Small intestine (tissue), 7 donors: ENCODE measurements at regions not wholly inside any gene's neighbourhood (a gene's known extent, or its start where the extent isn't known, plus 50 kb on each side); places are given as distances from the start of the nearest gene placed in this dataset.

Experiments
- DNase-seq, 2 donors: peaks; one replicate each; pipeline versions ENCODE4 v3.0.0 to v3.0.0-alpha.2; 2013
- FAIRE-seq: peaks from 2 replicates; lab custom pipeline; 2012; peaks lifted over from hg19 to GRCh38; lab: Jason Lieb, UNC
- H3K27ac ChIP-seq, 3 donors: one replicate each; pipeline ENCODE4 v1.5.1; 2013; ENCODE audit warnings: low read length in 2 of 3, mild to moderate bottlenecking in 2 of 3, control low read depth in 1 of 3, inconsistent platforms in 1 of 3, low read depth in 1 of 3, moderate library complexity in 1 of 3
- H3K27me3 ChIP-seq, 3 donors: one replicate each; pipeline ENCODE4 v1.6.1; 2013; ENCODE audit warnings: low read length in 3 of 3, inconsistent platforms in 1 of 3; ENCODE audit not compliant: control insufficient read depth in 3 of 3, insufficient read depth in 3 of 3
- H3K36me3 ChIP-seq, 3 donors: one replicate each; pipeline ENCODE4 v1.6.1; 2013; ENCODE audit warnings: low read length in 3 of 3, inconsistent platforms in 1 of 3, low read depth in 1 of 3, mild to moderate bottlenecking in 1 of 3, moderate library complexity in 1 of 3; ENCODE audit not compliant: control insufficient read depth in 3 of 3, insufficient read depth in 2 of 3
- H3K4me1 ChIP-seq, 3 donors: one replicate each; pipeline ENCODE4 v1.6.1; 2013; ENCODE audit warnings: low read length in 2 of 3, inconsistent platforms in 1 of 3, low read depth in 1 of 3, mild to moderate bottlenecking in 1 of 3, moderate library complexity in 1 of 3; ENCODE audit not compliant: control insufficient read depth in 3 of 3, insufficient read depth in 2 of 3
- H3K4me3 ChIP-seq, 3 donors: one replicate each; pipeline ENCODE4 v1.5.1; 2013; ENCODE audit warnings: low read length in 3 of 3, control low read depth in 1 of 3, inconsistent platforms in 1 of 3, low read depth in 1 of 3, mild to moderate bottlenecking in 1 of 3, moderate library complexity in 1 of 3
- H3K9me3 ChIP-seq, 2 donors: one replicate each; pipeline ENCODE4 v1.6.1; 2013; ENCODE audit warnings: low read depth in 1 of 2, low read length in 1 of 2; ENCODE audit not compliant: control insufficient read depth in 2 of 2, insufficient read depth in 1 of 2
- WGBS, 3 donors: extraction: QIAGEN DNeasy Blood & Tissue Kit; methylation state at CpG; one replicate each; pipeline ENCODE4 v1.1.7; 2013; 5-methylcytosine and 5-hydroxymethylcytosine counted together
- donor health status: healthy with polysubstance abuse.
- donor health status: control.
- donor health status: control.
- donor health status: Bipolar disorder and iron deficiency.
- donor health status: healthy.

DNA sequence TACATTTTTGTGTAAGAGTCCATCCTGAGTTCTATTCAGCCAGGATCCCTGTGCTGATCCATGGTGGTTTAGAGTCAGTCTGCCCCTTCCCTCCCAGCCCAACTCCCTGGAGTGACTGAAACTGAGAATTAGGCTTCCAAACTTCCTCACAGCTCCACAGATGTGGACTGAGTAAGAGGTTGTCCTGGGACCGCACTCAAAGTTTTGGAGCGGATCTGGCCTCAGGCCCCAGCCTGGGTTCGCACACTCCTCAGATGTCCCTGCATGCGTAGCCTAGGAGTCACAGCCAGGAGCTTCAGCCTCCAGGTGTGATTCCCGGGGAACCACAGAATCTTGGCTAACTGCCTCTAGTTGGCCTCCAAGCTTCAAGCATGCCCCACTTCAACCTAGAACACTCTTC lies 218.1 kb downstream of the C7orf25 start:
- no peaks in the 10 kb centered on the region for H3K4me1 ChIP-seq
- 94 to 97% (median 95%) methylated on average over 5 of the region's 5 CpGs for WGBS, 3 donors
- DNase-seq (no peak), FAIRE-seq (no peak)
- H3K4me3 ChIP-seq, result no peak overlapping the region
- H3K27ac ChIP-seq, result no peak overlapping the region
- no peaks in the 10 kb centered on the region for H3K27me3 ChIP-seq
- no peaks in the 10 kb centered on the region for H3K36me3 ChIP-seq
- H3K9me3 ChIP-seq, result no peaks in the 10 kb centered on the region

DNA sequence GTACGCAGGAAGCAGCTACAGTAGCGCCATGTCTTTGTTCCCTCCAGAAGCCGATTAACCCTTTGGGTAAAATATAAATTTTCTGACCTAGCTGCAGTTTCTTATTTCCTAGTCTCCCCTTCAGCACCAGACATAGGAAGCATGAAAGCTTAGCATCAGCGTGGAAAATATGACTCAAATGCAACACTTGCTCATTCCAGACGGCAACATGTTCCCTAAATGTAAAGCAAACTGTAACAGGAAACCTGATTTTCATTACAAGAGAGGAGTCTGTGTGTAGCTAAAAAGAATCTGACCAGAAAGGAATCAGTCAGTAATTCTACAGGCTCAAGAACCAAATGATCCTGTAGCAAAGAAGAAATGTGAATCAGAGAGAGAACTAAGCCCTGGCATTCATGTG lies 219.2 kb downstream of the C7orf25 start:
- Histone ChIP-seq H3K27ac (no peak overlapping the region), H3K4me1 (no peaks in the 10 kb centered on the region), H3K9me3 (no peaks in the 10 kb centered on the region), H3K36me3 (no peaks in the 10 kb centered on the region), H3K27me3 (no peaks in the 10 kb centered on the region), H3K4me3 (no peak overlapping the region)
- no peak for DNase-seq
- 78 to 86% (median 79%) methylated on average over 5 of the region's 5 CpGs for WGBS, 3 donors
- no peak for FAIRE-seq

GRCh38 chr7:42690794-42691639 lies 220.9 kb downstream of the C7orf25 start:
- 53 to 56% (median 55%) methylated on average over 11 of the region's 11 CpGs for WGBS, 3 donors
- Histone ChIP-seq H3K9me3 (no peaks in the 10 kb centered on the region), H3K27ac (no peak overlapping the region), H3K36me3 (no peaks in the 10 kb centered on the region), H3K27me3 (no peaks in the 10 kb centered on the region), H3K4me1 (no peaks in the 10 kb centered on the region), H3K4me3 (no peak overlapping the region)
- FAIRE-seq (no peak), DNase-seq (peak in 1 of 2 donors; percentile 41)

DNA sequence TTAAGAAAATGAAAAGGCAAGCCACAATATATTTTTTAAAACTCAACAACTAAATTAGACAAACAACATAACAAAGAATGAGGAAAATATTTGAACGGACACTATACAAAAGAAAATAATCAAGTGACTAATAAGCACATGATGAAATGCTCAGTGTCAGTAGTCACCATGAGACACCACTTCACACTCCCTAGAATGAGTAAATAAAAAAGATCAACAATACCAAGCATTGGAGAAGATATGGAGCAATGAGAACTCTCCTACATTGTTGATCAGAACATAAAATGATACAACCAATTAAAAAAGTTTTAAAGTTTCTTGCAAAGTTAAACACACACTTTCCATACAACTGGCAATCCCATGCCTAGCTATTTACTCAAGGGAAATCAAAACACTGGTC lies 222.2 kb downstream of the C7orf25 start:
- Histone ChIP-seq H3K27me3 (no peaks in the 10 kb centered on the region), H3K27ac (no peak overlapping the region), H3K36me3 (no peaks in the 10 kb centered on the region), H3K4me3 (no peak overlapping the region), H3K4me1 (no peaks in the 10 kb centered on the region), H3K9me3 (no peaks in the 10 kb centered on the region)
- DNase-seq (no peak), FAIRE-seq (no peak)
- WGBS, 3 donors, result 85 to 93% (median 89%) methylated on average over 1 of the region's 1 CpG

- no peak overlapping the region for H3K4me3 ChIP-seq
- 79 to 85% (median 84%) methylated on average over 2 of the region's 2 CpGs for WGBS, 3 donors
- FAIRE-seq (no peak), DNase-seq (no peak)
- H3K9me3 ChIP-seq, result no peaks in the 10 kb centered on the region
- H3K36me3 ChIP-seq, result no peaks in the 10 kb centered on the region
- H3K27me3 ChIP-seq, result no peaks in the 10 kb centered on the region
- H3K4me1 ChIP-seq, result no peaks in the 10 kb centered on the region
- H3K27ac ChIP-seq, result no peak overlapping the region
Observed at GRCh38 chr7:42688056-42688371, 223.9 kb downstream of the C7orf25 start.

DNA sequence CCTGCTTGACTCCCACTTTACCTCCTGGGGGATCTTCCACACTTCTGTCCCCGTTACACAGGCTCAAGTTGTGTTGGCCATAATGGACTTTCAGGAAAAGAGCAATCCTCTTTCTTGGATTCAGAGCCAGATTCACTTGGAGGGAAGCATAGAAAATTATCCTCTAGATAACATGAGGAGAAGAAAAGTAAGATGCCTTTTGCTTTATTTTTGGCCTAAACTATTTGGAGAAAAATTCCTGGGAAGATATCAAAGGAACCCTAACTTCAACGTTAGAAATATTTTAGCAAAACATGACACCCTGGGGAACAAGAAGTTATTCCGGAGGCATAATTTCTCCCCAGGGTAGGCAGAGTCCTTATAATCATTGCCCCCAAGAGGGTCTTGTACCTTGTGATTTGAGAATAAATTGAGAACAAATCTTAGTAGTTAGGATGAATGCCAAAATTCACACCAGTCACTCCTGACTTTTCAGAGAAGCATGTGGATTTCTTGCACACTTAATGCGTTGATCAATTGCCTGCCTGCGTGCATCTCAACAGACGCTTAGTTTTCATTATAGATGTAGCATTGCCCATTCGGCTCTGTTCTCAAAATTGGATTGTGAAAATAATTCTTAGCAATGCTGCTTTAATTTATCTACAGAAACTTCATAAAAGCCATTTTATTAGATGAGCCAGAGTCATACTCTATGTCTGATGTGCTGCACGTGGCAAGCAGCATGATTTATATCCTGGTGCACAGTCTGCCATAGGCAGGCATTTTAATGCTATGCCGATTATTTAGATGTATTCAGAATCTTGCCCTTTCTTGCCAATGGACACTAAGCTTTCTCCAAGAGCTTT lies 224.4 kb downstream of the C7orf25 start:
- FAIRE-seq, result no peak
- Histone ChIP-seq H3K4me3 (no peak overlapping the region), H3K4me1 (no peaks in the 10 kb centered on the region), H3K27me3 (no peaks in the 10 kb centered on the region), H3K27ac (no peak overlapping the region), H3K9me3 (no peaks in the 10 kb centered on the region), H3K36me3 (no peaks in the 10 kb centered on the region)
- 74 to 83% (median 79%) methylated on average over 9 of the region's 9 CpGs for WGBS, 3 donors
- no peak for DNase-seq

DNA sequence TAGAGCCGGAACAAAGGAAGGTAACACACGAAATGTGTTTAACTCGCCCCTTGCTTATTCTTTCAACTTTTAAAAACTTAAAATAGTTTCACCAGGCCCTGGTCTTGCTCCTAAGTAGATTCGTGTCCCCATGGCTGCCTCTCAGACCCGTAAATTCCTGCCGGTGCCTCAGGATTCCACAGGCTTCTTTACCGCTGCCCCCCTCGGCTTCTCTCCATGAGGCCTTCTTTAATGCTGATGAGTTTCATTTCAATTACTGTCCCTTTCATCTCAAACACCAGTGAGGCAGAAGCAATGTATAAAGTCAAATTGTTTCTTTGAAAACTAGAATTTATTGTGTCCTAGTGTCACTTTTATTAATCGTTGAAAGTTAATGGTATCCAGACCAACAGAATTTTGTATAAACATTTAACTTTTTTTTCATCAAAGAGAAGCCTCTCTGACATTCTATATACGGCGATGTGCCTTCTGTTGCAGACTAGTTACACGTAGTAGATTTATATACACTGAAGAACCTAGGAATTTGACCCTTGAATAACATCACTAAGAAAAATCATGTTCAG lies 225.2 kb downstream of the C7orf25 start:
- no peak for FAIRE-seq
- 59 to 79% (median 74%) methylated on average over 12 of the region's 12 CpGs for WGBS, 3 donors
- H3K27me3 ChIP-seq, result no peaks in the 10 kb centered on the region
- DNase-seq, result no peak
- no peaks in the 10 kb centered on the region for H3K36me3 ChIP-seq
- H3K4me3 ChIP-seq, result no peak overlapping the region
- no peak overlapping the region for H3K27ac ChIP-seq
- H3K9me3 ChIP-seq, result no peaks in the 10 kb centered on the region
- H3K4me1 ChIP-seq, result no peaks in the 10 kb centered on the region

- no peaks in the 10 kb centered on the region for H3K9me3 ChIP-seq
- WGBS, 3 donors, result 57 to 63% (median 62%) methylated on average over 9 of the region's 9 CpGs
- FAIRE-seq (no peak), DNase-seq (no peak)
- H3K4me1 ChIP-seq, result no peaks in the 10 kb centered on the region
- no peak overlapping the region for H3K27ac ChIP-seq
- H3K4me3 ChIP-seq, result no peak overlapping the region
- H3K36me3 ChIP-seq, result no peaks in the 10 kb centered on the region
- no peaks in the 10 kb centered on the region for H3K27me3 ChIP-seq
Observed at GRCh38 chr7:42685911-42686310, 226.0 kb downstream of the C7orf25 start.
